ENCODE measurements at regions not wholly inside any gene's neighbourhood (a gene's known extent, or its start where the extent isn't known, plus 50 kb on each side); places are given as distances from the start of the nearest gene placed in this dataset.

DNA sequence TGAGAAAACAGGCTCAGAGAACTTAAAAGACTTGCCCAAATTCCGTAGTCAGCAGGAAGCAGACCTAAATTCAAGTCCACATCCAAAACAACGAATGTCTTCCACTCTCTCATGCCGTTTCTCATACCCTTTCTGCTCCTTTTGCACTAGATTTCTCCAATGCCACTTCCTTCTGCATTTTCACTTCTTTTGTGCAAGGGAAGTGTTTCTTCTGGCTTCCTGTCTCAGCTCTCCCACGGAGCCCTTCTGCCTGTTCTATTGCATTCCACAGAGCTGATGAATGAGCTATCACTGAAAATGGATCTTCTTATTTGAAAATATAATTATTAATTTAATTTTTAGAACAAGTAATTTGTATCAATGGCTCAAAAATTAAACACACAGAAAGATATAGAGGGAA lies 56.1 kb upstream of the STK24 start (continued):
- TF ChIP-seq, protein P1, sequence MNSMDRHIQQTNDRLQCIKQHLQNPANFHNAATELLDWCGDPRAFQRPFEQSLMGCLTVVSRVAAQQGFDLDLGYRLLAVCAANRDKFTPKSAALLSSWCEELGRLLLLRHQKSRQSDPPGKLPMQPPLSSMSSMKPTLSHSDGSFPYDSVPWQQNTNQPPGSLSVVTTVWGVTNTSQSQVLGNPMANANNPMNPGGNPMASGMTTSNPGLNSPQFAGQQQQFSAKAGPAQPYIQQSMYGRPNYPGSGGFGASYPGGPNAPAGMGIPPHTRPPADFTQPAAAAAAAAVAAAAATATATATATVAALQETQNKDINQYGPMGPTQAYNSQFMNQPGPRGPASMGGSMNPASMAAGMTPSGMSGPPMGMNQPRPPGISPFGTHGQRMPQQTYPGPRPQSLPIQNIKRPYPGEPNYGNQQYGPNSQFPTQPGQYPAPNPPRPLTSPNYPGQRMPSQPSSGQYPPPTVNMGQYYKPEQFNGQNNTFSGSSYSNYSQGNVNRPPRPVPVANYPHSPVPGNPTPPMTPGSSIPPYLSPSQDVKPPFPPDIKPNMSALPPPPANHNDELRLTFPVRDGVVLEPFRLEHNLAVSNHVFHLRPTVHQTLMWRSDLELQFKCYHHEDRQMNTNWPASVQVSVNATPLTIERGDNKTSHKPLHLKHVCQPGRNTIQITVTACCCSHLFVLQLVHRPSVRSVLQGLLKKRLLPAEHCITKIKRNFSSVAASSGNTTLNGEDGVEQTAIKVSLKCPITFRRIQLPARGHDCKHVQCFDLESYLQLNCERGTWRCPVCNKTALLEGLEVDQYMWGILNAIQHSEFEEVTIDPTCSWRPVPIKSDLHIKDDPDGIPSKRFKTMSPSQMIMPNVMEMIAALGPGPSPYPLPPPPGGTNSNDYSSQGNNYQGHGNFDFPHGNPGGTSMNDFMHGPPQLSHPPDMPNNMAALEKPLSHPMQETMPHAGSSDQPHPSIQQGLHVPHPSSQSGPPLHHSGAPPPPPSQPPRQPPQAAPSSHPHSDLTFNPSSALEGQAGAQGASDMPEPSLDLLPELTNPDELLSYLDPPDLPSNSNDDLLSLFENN (IDR thresholded peaks at IDR 0.05; ENCODE audit: low read depth in 2 of 2, low read length in 2 of 2): no peak
- TF ChIP-seq CHD1 (IDR thresholded peaks at IDR 0.05; ENCODE audit: low read length) (no peak), MTF1 (CRISPR knock-in tag; IDR thresholded peaks at IDR 0.05; ENCODE audit: borderline replicate concordance) (no peak), ZNF311 (CRISPR knock-in tag; IDR thresholded peaks at IDR 0.05) (no peak), ARHGAP35 (IDR thresholded peaks at IDR 0.05; ENCODE audit: partially characterized antibody) (no peak), ZEB2 (IDR thresholded peaks at IDR 0.05) (no peak), NFYB (IDR thresholded peaks at IDR 0.05; ENCODE audit: extremely low read depth, insufficient read length) (no peak), SREBF2 (CRISPR knock-in tag; IDR thresholded peaks at IDR 0.05) (no peak)
- TF ChIP-seq, protein P2, sequence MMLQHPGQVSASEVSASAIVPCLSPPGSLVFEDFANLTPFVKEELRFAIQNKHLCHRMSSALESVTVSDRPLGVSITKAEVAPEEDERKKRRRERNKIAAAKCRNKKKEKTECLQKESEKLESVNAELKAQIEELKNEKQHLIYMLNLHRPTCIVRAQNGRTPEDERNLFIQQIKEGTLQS (IDR thresholded peaks at IDR 0.05): no peak
- TF ChIP-seq, protein P2 (CRISPR knock-in tag; conservative IDR thresholded peaks at IDR 0.05): no peak
- TF ChIP-seq, protein P3, sequence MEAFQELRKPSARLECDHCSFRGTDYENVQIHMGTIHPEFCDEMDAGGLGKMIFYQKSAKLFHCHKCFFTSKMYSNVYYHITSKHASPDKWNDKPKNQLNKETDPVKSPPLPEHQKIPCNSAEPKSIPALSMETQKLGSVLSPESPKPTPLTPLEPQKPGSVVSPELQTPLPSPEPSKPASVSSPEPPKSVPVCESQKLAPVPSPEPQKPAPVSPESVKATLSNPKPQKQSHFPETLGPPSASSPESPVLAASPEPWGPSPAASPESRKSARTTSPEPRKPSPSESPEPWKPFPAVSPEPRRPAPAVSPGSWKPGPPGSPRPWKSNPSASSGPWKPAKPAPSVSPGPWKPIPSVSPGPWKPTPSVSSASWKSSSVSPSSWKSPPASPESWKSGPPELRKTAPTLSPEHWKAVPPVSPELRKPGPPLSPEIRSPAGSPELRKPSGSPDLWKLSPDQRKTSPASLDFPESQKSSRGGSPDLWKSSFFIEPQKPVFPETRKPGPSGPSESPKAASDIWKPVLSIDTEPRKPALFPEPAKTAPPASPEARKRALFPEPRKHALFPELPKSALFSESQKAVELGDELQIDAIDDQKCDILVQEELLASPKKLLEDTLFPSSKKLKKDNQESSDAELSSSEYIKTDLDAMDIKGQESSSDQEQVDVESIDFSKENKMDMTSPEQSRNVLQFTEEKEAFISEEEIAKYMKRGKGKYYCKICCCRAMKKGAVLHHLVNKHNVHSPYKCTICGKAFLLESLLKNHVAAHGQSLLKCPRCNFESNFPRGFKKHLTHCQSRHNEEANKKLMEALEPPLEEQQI (IDR thresholded peaks at IDR 0.05): no peak

All from K562 (cell line).